LNCaP clone FGC (cell line): ENCODE measurements at regions not wholly inside any gene's neighbourhood (a gene's known extent, or its start where the extent isn't known, plus 50 kb on each side); places are given as distances from the start of the nearest gene placed in this dataset.

Source experiments
- DNase-seq: peaks from one replicate; pipeline ENCODE4 v3.0.0-alpha.2; 2011; ENCODE audit warnings: low read depth
- H3K4me3 ChIP-seq: 2 replicates; pipeline ENCODE4 v1.5.1; 2011; ENCODE audit warnings: mild to moderate bottlenecking, low read depth, low read length, control low read depth
- CTCF ChIP-seq: IDR thresholded peaks from 2 replicates; pipeline ENCODE4 v1.5.1; 2012; ENCODE audit warnings: mild to moderate bottlenecking; ENCODE audit not compliant: control insufficient read depth, insufficient read depth; ENCODE audit errors: extremely low read depth

- DNase-seq = no peak
- TF ChIP-seq CTCF = no peak
- H3K4me3 ChIP-seq = no peak overlapping the region
These were observed 83.0 kb upstream of the FAM180A start for GRCh38 chr7:135831455-135832195.

DNA sequence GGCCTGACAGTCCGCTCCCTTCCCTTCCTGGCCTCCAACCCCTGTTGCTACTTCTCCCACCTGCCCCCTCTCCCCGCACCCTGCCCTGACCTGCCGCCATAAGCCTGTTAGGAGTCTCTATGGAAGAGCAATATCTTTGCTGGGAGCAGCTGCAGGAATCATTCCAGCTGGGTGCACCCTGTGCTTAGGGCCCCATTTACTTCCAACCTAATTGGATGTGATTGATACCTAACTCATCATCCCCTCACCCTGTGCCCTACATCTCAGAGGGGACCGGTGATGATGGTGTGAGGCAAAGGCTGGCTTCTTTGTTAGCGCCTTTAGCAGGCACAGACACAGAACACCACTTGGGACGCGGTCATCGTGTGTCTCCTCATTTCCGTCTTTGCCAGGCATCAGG, 80.0 kb upstream of the FAM180A start:
- H3K4me3 ChIP-seq = no peak overlapping the region
- no peak for TF ChIP-seq CTCF
- no peak for DNase-seq

DNA sequence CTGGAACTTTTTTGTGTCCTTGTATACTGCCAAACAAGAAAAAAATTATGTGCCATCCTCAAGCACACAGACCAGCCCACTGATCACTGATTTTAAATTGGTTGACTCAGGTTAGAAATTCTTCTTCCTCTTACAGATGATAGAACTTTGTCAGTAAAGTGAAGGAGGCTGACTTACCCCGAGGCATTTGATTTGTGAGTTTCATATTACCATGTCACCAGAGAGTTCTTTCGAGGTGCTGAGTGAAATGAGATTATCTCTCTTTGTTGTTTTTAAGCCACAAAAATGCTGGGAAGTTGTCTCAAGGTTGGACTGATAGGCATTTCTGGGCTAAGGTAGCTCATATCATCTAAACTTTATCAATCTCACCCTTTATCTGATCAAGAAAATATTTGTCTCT, 78.8 kb upstream of the FAM180A start:
- no peak overlapping the region for H3K4me3 ChIP-seq
- DNase-seq = no peak
- TF ChIP-seq CTCF = no peak

DNA sequence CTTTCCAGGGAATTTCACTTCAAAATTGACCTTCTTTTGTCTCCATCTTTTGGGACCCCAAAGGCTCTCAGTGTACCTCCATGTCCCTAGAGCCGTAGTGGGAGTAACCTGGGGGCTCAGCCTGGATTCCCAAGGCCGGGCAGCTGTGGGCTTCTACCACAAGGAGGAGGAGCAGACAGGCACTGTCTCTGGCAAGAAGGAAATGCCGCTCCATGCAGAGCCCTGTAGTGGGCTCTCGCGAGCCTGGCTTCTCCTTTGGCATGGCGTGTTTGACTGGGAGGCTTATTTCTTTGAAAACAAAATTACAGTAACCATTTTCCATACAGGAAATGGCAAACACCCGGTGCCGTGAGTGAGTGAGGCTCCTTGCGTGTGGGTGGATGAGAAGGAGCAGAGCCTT, 76.8 kb upstream of the FAM180A start:
- no peak for DNase-seq
- no peak for TF ChIP-seq CTCF
- H3K4me3 ChIP-seq = no peak overlapping the region

- H3K4me3 ChIP-seq = no peak overlapping the region
- TF ChIP-seq CTCF = no peak
- no peak for DNase-seq
These were observed 73.8 kb upstream of the FAM180A start for GRCh38 chr7:135822376-135822775.

- no peak overlapping the region for H3K4me3 ChIP-seq
- no peak for TF ChIP-seq CTCF
- no peak for DNase-seq
These were observed 69.0 kb upstream of the FAM180A start for GRCh38 chr7:135817583-135817982.

GRCh38 chr7:135815033-135815432, 66.4 kb upstream of the FAM180A start:
- DNase-seq = no peak
- no peak for TF ChIP-seq CTCF

More at GRCh38 chr7:135815033-135815432, 66.4 kb upstream of the FAM180A start:
- H3K4me3 ChIP-seq = no peak overlapping the region
